Transverse colon (tissue), 4 donors: ENCODE measurements at regions not wholly inside any gene's neighbourhood (a gene's known extent, or its start where the extent isn't known, plus 50 kb on each side); places are given as distances from the start of the nearest gene placed in this dataset.

Experiments
- EP300 ChIP-seq: sonication (generic); formaldehyde crosslinking; IDR thresholded peaks from one replicate; pipeline ENCODE4 v1.6.1; 2017; ENCODE audit warnings: antibody characterized with exemption, low read depth
- POLR2A ChIP-seq: fragments of 450-650 bp; IDR thresholded peaks from one replicate; pipeline ENCODE4 v1.6.1; 2016; ENCODE audit warnings: antibody characterized with exemption, mild to moderate bottlenecking, moderate library complexity
- POLR2AphosphoS5 ChIP-seq, 3 donors: sonication (generic); formaldehyde crosslinking; IDR thresholded peaks; one replicate each; pipeline ENCODE4 v1.6.1; 2016; ENCODE audit warnings: antibody characterized with exemption in 3 of 3
- TF ChIP-seq, protein P1 (sequence below), 5 experiments: fragments of 200-600 bp in 3 of 5; fragments of 450-650 bp in 2 of 5; sonication (generic) in 3 of 5; IDR thresholded peaks; 1 replicate in 2 of 5; 2 replicates in 3 of 5; pipeline ENCODE4 v1.5.1; 2016 to 2017; ENCODE audit warnings: antibody characterized with exemption in 5 of 5, inconsistent platforms in 3 of 5, mild to moderate bottlenecking in 2 of 5, moderate library complexity in 1 of 5

DNA sequence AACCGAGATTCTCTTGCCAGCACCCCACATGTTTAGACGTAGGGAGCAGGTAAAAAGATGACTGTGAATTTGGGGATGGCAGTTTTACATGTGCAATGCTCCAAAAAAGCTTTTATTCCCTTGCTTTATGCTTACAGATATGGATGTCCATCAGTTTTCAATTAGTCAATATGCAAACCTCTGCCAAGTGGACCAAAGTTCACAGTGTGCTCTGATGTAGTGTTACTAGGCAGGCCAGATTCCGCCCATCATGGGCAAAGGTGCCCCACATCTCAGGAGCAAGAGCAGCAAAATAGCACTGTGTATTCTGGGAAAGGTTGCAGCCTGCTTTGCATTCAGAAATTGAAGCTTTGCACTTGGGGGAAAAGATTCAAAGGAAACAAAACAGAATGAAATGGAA lies 329.7 kb upstream of the ZEB2 start:
- TF ChIP-seq, protein P1, sequence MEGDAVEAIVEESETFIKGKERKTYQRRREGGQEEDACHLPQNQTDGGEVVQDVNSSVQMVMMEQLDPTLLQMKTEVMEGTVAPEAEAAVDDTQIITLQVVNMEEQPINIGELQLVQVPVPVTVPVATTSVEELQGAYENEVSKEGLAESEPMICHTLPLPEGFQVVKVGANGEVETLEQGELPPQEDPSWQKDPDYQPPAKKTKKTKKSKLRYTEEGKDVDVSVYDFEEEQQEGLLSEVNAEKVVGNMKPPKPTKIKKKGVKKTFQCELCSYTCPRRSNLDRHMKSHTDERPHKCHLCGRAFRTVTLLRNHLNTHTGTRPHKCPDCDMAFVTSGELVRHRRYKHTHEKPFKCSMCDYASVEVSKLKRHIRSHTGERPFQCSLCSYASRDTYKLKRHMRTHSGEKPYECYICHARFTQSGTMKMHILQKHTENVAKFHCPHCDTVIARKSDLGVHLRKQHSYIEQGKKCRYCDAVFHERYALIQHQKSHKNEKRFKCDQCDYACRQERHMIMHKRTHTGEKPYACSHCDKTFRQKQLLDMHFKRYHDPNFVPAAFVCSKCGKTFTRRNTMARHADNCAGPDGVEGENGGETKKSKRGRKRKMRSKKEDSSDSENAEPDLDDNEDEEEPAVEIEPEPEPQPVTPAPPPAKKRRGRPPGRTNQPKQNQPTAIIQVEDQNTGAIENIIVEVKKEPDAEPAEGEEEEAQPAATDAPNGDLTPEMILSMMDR (IDR thresholded peaks at IDR 0.05), result no peak
- TF ChIP-seq POLR2A, result no peak
- no peak for TF ChIP-seq EP300
- no peak for TF ChIP-seq POLR2AphosphoS5 (IDR thresholded peaks at IDR 0.05)
